Activated CD4-positive, alpha-beta T cell treated with anti-CD3 and anti-CD28 coated beads for 36 hours (primary cell): ENCODE measurements at regions not wholly inside any gene's neighbourhood (a gene's known extent, or its start where the extent isn't known, plus 50 kb on each side); places are given as distances from the start of the nearest gene placed in this dataset.
"Not testable (repeated sequence)": the region's sequence is repeated elsewhere in the genome, so short reads cannot be mapped to it uniquely, and the experiment has no call there.

Source experiments
- ATAC-seq: fragments of 200-7000 bp; cut with Tn5 transposase; one replicate; pipeline ENCODE4 v1.10.0; 2021; ENCODE audit warnings: mild to moderate bottlenecking, moderate library complexity
- CTCF ChIA-PET: fragments of 350-600 bp; sonication (Branson Sonifier 250); formaldehyde crosslinking; loops from one replicate; lab custom pipeline; 2021; ENCODE audit warnings: antibody characterized with exemption; lab: Charles Lee
- POLR2A ChIA-PET: fragments of 350-600 bp; sonication (Branson Sonifier 250); formaldehyde crosslinking; loops from one replicate; lab custom pipeline; 2021; ENCODE audit warnings: antibody characterized with exemption, inconsistent platforms; lab: Charles Lee
- DNase-seq: peaks from one replicate; pipeline ENCODE4 v3.0.0-alpha.2; 2020
- H3K27ac Mint-ChIP-seq: one replicate; pipeline ENCODE4 v1.8.0; 2021; ENCODE audit warnings: mixed read lengths
- H3K27me3 Mint-ChIP-seq: one replicate; pipeline ENCODE4 v1.8.0; 2021; ENCODE audit warnings: mixed read lengths
- H3K36me3 Mint-ChIP-seq: one replicate; pipeline ENCODE4 v1.8.0; 2021; ENCODE audit warnings: low read depth, mixed read lengths
- H3K4me1 Mint-ChIP-seq: one replicate; pipeline ENCODE4 v1.8.0; 2021; ENCODE audit warnings: mixed read lengths
- H3K4me3 Mint-ChIP-seq: one replicate; pipeline ENCODE4 v1.8.0; 2021; ENCODE audit warnings: mild to moderate bottlenecking, moderate library complexity, mixed read lengths
- H3K9me3 Mint-ChIP-seq: one replicate; pipeline ENCODE4 v1.8.0; 2021; ENCODE audit warnings: low read depth, mixed read lengths
- intact Hi-C, 2 experiments: fragments of 100-400 bp; cut with DNase I in 1 of 2; cut with micrococcal nuclease in 1 of 2; formaldehyde crosslinking; loops; one replicate each; pipeline versions ENCODE4 v1.14.2 to v1.15.1; 2022 to 2024; cut with DNase I, micrococcal nuclease

- H3K9me3 Mint-ChIP-seq = peaks cover 14% of the 10 kb centered on the region
- H3K4me1 Mint-ChIP-seq = peaks cover 40% of the 10 kb centered on the region
- ChIA-PET CTCF (no interaction called here), POLR2A (no interaction called here)
- H3K4me3 Mint-ChIP-seq = no peak overlapping the region
- H3K27ac Mint-ChIP-seq = peak overlapping the region; percentile 20
- intact Hi-C loops = no loop called here
- DNase-seq = no peak
- H3K27me3 Mint-ChIP-seq = peaks cover 3% of the 10 kb centered on the region
- no peaks in the 10 kb centered on the region for H3K36me3 Mint-ChIP-seq
- no peak for ATAC-seq
Measured at GRCh38 chr21:35195232-35195631, 146.1 kb upstream of the RUNX1 start.

- ChIA-PET POLR2A (no interaction called here), CTCF (no interaction called here)
- ATAC-seq (no peak), DNase-seq (no peak)
- Mint-ChIP-seq H3K9me3 (peaks cover 9% of the 10 kb centered on the region), H3K27me3 (peaks cover 3% of the 10 kb centered on the region), H3K36me3 (no peaks in the 10 kb centered on the region), H3K4me1 (peaks cover 23% of the 10 kb centered on the region), H3K27ac (no peak overlapping the region), H3K4me3 (no peak overlapping the region)
- intact Hi-C loops = no loop called here
Measured at GRCh38 chr21:35191754-35192153, 142.7 kb upstream of the RUNX1 start.

GRCh38 chr21:35191128-35191527 is 142.0 kb upstream of the RUNX1 start:
- POLR2A ChIA-PET = no interaction called here
- H3K27ac Mint-ChIP-seq = no peak overlapping the region
- DNase-seq = no peak
- H3K4me1 Mint-ChIP-seq = peaks cover 23% of the 10 kb centered on the region
- peaks cover 3% of the 10 kb centered on the region for H3K27me3 Mint-ChIP-seq
- no peak overlapping the region for H3K4me3 Mint-ChIP-seq
- intact Hi-C loops = no loop called here
- CTCF ChIA-PET = no interaction called here
- ATAC-seq = no peak
- H3K9me3 Mint-ChIP-seq = peaks cover 3% of the 10 kb centered on the region
- no peaks in the 10 kb centered on the region for H3K36me3 Mint-ChIP-seq

- CTCF ChIA-PET = no interaction called here
- POLR2A ChIA-PET = no interaction called here
- Mint-ChIP-seq H3K4me3 (no peak overlapping the region), H3K27me3 (peaks cover 3% of the 10 kb centered on the region), H3K9me3 (peaks cover 2% of the 10 kb centered on the region), H3K4me1 (peaks cover 21% of the 10 kb centered on the region), H3K36me3 (no peaks in the 10 kb centered on the region), H3K27ac (peak overlapping the region; percentile 43)
- intact Hi-C loops = no loop called here
- ATAC-seq = peak; percentile 55
- no peak for DNase-seq
Measured at GRCh38 chr21:35190201-35190701, 141.1 kb upstream of the RUNX1 start.

GRCh38 chr21:35189077-35189863 is 140.2 kb upstream of the RUNX1 start:
- H3K27ac Mint-ChIP-seq = no peak overlapping the region
- no peak for ATAC-seq
- no peak overlapping the region for H3K4me3 Mint-ChIP-seq
- H3K27me3 Mint-ChIP-seq = peaks cover 3% of the 10 kb centered on the region
- peaks cover 4% of the 10 kb centered on the region for H3K9me3 Mint-ChIP-seq
- ChIA-PET CTCF (interaction anchor here (1.3 kb wide), 1 partner anchor 11 kb away, joined by 8 read pairs; no protein-coding TSS in a partner anchor), POLR2A (interaction anchor here (0.6 to 0.7 kb wide), 2 partner anchors 50 to 165 kb away, joined by 3 read pairs; no protein-coding TSS in a partner anchor)
- intact Hi-C loops = no loop called here
- H3K36me3 Mint-ChIP-seq = peaks cover 2% of the 10 kb centered on the region
- no peak for DNase-seq
- H3K4me1 Mint-ChIP-seq = peaks cover 18% of the 10 kb centered on the region

GRCh38 chr21:35183389-35183788 is 134.3 kb upstream of the RUNX1 start:
- H3K4me3 Mint-ChIP-seq, CTCF ChIA-PET: not testable (repeated sequence)

GRCh38 chr21:35179990-35180540 is 131.0 kb upstream of the RUNX1 start:
- Mint-ChIP-seq H3K27ac (no peak overlapping the region), H3K27me3 (no peaks in the 10 kb centered on the region), H3K36me3 (peaks cover 2% of the 10 kb centered on the region), H3K4me1 (peaks cover 26% of the 10 kb centered on the region), H3K4me3 (no peak overlapping the region), H3K9me3 (peaks cover 17% of the 10 kb centered on the region)
- ATAC-seq (peak; percentile 60), DNase-seq (peak; percentile 28)
- CTCF ChIA-PET = interaction anchor here (0.6 to 1.2 kb wide), 3 partner anchors 16 to 487 kb away, joined by 3 to 4 read pairs (median 4); no protein-coding TSS in a partner anchor
- intact Hi-C loops = loop anchor here (1.0 to 5.0 kb wide), 2 partner anchors 41 to 42 kb away; no protein-coding TSS in a partner anchor
- POLR2A ChIA-PET = no interaction called here

More at GRCh38 chr21:35183389-35183788, 134.3 kb upstream of the RUNX1 start:
- intact Hi-C loops, DNase-seq, POLR2A ChIA-PET, H3K27ac Mint-ChIP-seq, ATAC-seq, H3K36me3 Mint-ChIP-seq, H3K27me3 Mint-ChIP-seq, H3K9me3 Mint-ChIP-seq: not testable (repeated sequence)
- H3K4me1 Mint-ChIP-seq = peaks cover 23% of the 10 kb centered on the region

GRCh38 chr21:35178827-35179226 is 129.7 kb upstream of the RUNX1 start:
- Mint-ChIP-seq H3K27me3 (no peaks in the 10 kb centered on the region), H3K4me3 (no peak overlapping the region), H3K36me3 (no peaks in the 10 kb centered on the region), H3K9me3 (peaks cover 17% of the 10 kb centered on the region), H3K27ac (peak overlapping the region; percentile 75), H3K4me1 (peaks cover 26% of the 10 kb centered on the region)
- DNase-seq (peak; percentile 28), ATAC-seq (peak; percentile 98)
- ChIA-PET POLR2A (no interaction called here), CTCF (interaction anchor here (0.6 to 1.5 kb wide), 3 partner anchors 9 to 18 kb away, joined by 3 to 8 read pairs (median 4); no protein-coding TSS in a partner anchor)
- intact Hi-C loops = loop anchor here (1.0 to 5.0 kb wide), 2 partner anchors 40 to 43 kb away; no protein-coding TSS in a partner anchor

- ChIA-PET POLR2A (no interaction called here), CTCF (interaction anchor here (0.8 to 1.5 kb wide), 4 partner anchors 11 to 126 kb away, joined by 3 to 8 read pairs (median 4); no protein-coding TSS in a partner anchor)
- Mint-ChIP-seq H3K4me1 (peaks cover 29% of the 10 kb centered on the region), H3K36me3 (no peaks in the 10 kb centered on the region), H3K9me3 (peaks cover 14% of the 10 kb centered on the region), H3K4me3 (no peak overlapping the region), H3K27ac (peak overlapping the region; percentile 75), H3K27me3 (no peaks in the 10 kb centered on the region)
- DNase-seq = no peak
- intact Hi-C loops = loop anchor here in 1 of 2 experiments (5.0 kb wide), 1 partner anchor 44 kb away; no protein-coding TSS in a partner anchor
- ATAC-seq = no peak
Measured at GRCh38 chr21:35178098-35178497, 129.0 kb upstream of the RUNX1 start.

- H3K4me1 Mint-ChIP-seq = peaks cover 29% of the 10 kb centered on the region
- ChIA-PET CTCF (no interaction called here), POLR2A (no interaction called here)
- no peak overlapping the region for H3K4me3 Mint-ChIP-seq
- H3K36me3 Mint-ChIP-seq = no peaks in the 10 kb centered on the region
- peaks cover 15% of the 10 kb centered on the region for H3K9me3 Mint-ChIP-seq
- ATAC-seq = peak; percentile 44
- H3K27me3 Mint-ChIP-seq = no peaks in the 10 kb centered on the region
- peak; percentile 17 for DNase-seq
- H3K27ac Mint-ChIP-seq = no peak overlapping the region
- intact Hi-C loops = no loop called here
Measured at GRCh38 chr21:35172231-35172630, 123.1 kb upstream of the RUNX1 start.

GRCh38 chr21:35171385-35171784 is 122.3 kb upstream of the RUNX1 start:
- intact Hi-C loops = no loop called here
- ATAC-seq (no peak), DNase-seq (no peak)
- Mint-ChIP-seq H3K4me1 (peaks cover 29% of the 10 kb centered on the region), H3K36me3 (no peaks in the 10 kb centered on the region), H3K27me3 (no peaks in the 10 kb centered on the region), H3K27ac (peak overlapping the region; percentile 27), H3K9me3 (peaks cover 11% of the 10 kb centered on the region), H3K4me3 (no peak overlapping the region)
- ChIA-PET CTCF (interaction anchor here (0.6 to 0.9 kb wide), 2 partner anchors 44 to 445 kb away, joined by 3 to 4 read pairs; no protein-coding TSS in a partner anchor), POLR2A (interaction anchor here (0.9 kb wide), 1 partner anchor 123 kb away, joined by 3 read pairs; no protein-coding TSS in a partner anchor)
